HuH-7 (cell line): ENCODE measurements at regions not wholly inside any gene's neighbourhood (a gene's known extent, or its start where the extent isn't known, plus 50 kb on each side); places are given as distances from the start of the nearest gene placed in this dataset.

Experiments
- DNase-seq: peaks from one replicate; pipeline ENCODE4 v3.0.0; 2011; ENCODE audit warnings: low spot score

GRCh38 chr2:5955921-5956320 lies 263.7 kb downstream of the SOX11 start:
- no peak for DNase-seq

- DNase-seq: no peak
These were observed 267.9 kb downstream of the SOX11 start for GRCh38 chr2:5959836-5960820.

- no peak for DNase-seq
These were observed 275.3 kb downstream of the SOX11 start for GRCh38 chr2:5967506-5967905.

GRCh38 chr2:5969303-5969702 lies 277.1 kb downstream of the SOX11 start:
- DNase-seq: no peak

- DNase-seq: no peak
These were observed 278.2 kb downstream of the SOX11 start for GRCh38 chr2:5970347-5970746.

GRCh38 chr2:5974477-5974876 lies 282.3 kb downstream of the SOX11 start:
- no peak for DNase-seq

- DNase-seq: no peak
These were observed 283.2 kb downstream of the SOX11 start for GRCh38 chr2:5975401-5975800.

GRCh38 chr2:5976531-5977065 lies 284.4 kb downstream of the SOX11 start:
- no peak for DNase-seq

- peak; percentile 10 for DNase-seq
These were observed 285.3 kb downstream of the SOX11 start for GRCh38 chr2:5977477-5977876.

- DNase-seq: no peak
These were observed 286.1 kb downstream of the SOX11 start for GRCh38 chr2:5978131-5978751.

GRCh38 chr2:5980450-5981190 lies 288.4 kb downstream of the SOX11 start:
- no peak for DNase-seq

- DNase-seq: no peak
These were observed 290.2 kb downstream of the SOX11 start for GRCh38 chr2:5982193-5982902.

- DNase-seq: no peak
These were observed 290.7 kb downstream of the SOX11 start for GRCh38 chr2:5982903-5983265.

- DNase-seq: no peak
These were observed 291.5 kb downstream of the SOX11 start for GRCh38 chr2:5983511-5984272.

- no peak for DNase-seq
These were observed 292.1 kb downstream of the SOX11 start for GRCh38 chr2:5984273-5984655.

- no peak for DNase-seq
These were observed 292.8 kb downstream of the SOX11 start for GRCh38 chr2:5984946-5985345.

- no peak for DNase-seq
These were observed 293.6 kb downstream of the SOX11 start for GRCh38 chr2:5985536-5986385.

- DNase-seq: no peak
These were observed 294.9 kb downstream of the SOX11 start for GRCh38 chr2:5986801-5987787.

GRCh38 chr2:5988120-5988519 lies 295.9 kb downstream of the SOX11 start:
- DNase-seq: no peak
